Mucosa of stomach (tissue), 1 donor: ENCODE measurements at regions not wholly inside any gene's neighbourhood (a gene's known extent, or its start where the extent isn't known, plus 50 kb on each side); places are given as distances from the start of the nearest gene placed in this dataset.

Experiments
- H3K27me3 ChIP-seq: one replicate; pipeline ENCODE4 v1.7.0; 2013; ENCODE audit warnings: mild to moderate bottlenecking, low read length; ENCODE audit not compliant: control insufficient read depth, insufficient read depth
- H3K36me3 ChIP-seq: one replicate; pipeline ENCODE4 v1.7.0; 2013; ENCODE audit warnings: low read length; ENCODE audit not compliant: control insufficient read depth, insufficient read depth
- H3K4me1 ChIP-seq: one replicate; pipeline ENCODE4 v1.7.0; 2013; ENCODE audit warnings: mild to moderate bottlenecking, low read length; ENCODE audit not compliant: control insufficient read depth, insufficient read depth
- H3K4me3 ChIP-seq: one replicate; pipeline ENCODE4 v1.7.0; 2013; ENCODE audit warnings: low read length
- H3K9ac ChIP-seq: one replicate; pipeline ENCODE4 v1.7.0; 2013; ENCODE audit warnings: mild to moderate bottlenecking, low read length, moderate library complexity
- H3K9me3 ChIP-seq: one replicate; pipeline ENCODE4 v1.7.0; 2013; ENCODE audit warnings: mild to moderate bottlenecking, low read length, moderate library complexity; ENCODE audit not compliant: control insufficient read depth
- donor health status: Pancreatic carcinoma.

DNA sequence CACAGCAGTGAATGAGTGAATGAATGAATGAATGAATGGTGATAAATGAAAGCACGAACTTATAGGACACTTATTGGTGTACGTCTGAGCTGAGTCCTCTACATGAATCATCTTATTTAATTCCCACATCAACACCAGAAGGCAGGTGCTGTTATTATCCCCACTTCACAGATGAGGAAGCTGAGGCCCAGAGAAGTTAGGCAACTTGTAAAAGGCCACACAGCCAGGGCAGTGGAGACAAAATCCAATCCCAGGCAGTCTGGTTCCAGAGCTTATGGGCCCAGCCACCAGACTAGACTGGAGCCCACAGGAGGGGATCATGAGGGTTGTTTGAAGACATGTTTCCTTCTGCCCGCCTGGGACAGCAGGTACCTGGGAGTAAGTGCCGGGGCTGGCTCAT, 364.0 kb downstream of the MN1 start:
- no peaks in the 10 kb centered on the region for H3K36me3 ChIP-seq
- H3K4me3 ChIP-seq: no peak overlapping the region
- H3K27me3 ChIP-seq: no peaks in the 10 kb centered on the region
- no peak overlapping the region for H3K9ac ChIP-seq
- no peaks in the 10 kb centered on the region for H3K4me1 ChIP-seq
- H3K9me3 ChIP-seq: no peaks in the 10 kb centered on the region

DNA sequence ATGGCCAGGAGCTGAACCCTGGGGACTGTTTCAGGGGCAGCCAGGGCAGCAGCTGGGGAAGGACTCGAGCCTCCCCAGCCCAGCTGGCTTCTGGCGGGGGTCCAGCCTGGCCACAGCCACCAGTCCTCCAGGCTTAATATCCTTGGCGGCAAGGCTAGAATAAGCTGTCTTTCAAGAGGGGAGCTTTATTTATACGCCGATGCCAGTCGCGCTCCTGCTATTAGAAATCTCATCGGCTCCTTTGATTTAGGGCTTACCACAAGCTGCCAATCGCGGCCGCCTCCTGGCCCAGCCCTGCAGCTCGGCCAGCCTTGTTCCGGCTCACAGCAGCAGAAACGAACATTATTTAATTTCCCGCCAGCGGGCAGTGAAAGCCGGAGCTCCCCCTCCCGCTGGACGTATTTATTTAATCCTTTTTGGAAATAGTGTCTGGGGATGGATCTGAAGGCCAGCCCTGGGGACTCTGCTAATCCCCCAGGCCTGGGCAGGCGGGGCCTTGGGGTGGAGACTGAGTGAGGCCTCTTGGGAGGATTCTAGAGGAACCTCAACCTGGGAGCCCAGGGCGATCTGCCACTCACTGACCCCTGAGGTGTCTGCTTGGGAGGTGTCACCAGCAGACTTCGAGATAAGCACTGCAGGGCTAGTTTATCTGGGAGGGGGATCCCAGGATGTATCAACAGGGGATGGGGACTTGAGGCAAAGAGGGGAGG, 363.1 kb downstream of the MN1 start:
- H3K36me3 ChIP-seq: no peaks in the 10 kb centered on the region
- H3K9me3 ChIP-seq: no peaks in the 10 kb centered on the region
- H3K4me3 ChIP-seq: no peak overlapping the region
- no peak overlapping the region for H3K9ac ChIP-seq
- no peaks in the 10 kb centered on the region for H3K27me3 ChIP-seq
- no peaks in the 10 kb centered on the region for H3K4me1 ChIP-seq

DNA sequence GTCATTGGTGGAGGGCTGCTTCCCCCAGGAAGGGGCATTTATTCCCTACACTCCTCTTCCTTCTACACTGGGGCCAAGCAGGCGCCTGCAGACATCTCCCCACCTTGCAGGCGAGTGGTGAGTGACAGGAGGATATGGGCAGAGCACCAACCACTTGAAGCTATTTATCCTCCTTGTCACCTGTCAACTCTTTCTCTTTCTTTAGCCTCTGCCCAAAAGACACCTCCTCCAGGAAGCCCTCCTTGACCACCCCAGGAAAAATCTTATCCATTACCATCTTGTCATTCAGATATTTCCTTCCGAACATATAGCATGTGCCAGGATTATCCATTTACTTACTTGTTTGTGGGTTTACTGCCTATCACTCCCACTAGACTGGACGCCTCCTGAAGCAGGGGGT, 362.4 kb downstream of the MN1 start:
- Histone ChIP-seq H3K36me3 (no peaks in the 10 kb centered on the region), H3K9ac (no peak overlapping the region), H3K4me3 (no peak overlapping the region), H3K4me1 (no peaks in the 10 kb centered on the region), H3K9me3 (no peaks in the 10 kb centered on the region), H3K27me3 (no peaks in the 10 kb centered on the region)

DNA sequence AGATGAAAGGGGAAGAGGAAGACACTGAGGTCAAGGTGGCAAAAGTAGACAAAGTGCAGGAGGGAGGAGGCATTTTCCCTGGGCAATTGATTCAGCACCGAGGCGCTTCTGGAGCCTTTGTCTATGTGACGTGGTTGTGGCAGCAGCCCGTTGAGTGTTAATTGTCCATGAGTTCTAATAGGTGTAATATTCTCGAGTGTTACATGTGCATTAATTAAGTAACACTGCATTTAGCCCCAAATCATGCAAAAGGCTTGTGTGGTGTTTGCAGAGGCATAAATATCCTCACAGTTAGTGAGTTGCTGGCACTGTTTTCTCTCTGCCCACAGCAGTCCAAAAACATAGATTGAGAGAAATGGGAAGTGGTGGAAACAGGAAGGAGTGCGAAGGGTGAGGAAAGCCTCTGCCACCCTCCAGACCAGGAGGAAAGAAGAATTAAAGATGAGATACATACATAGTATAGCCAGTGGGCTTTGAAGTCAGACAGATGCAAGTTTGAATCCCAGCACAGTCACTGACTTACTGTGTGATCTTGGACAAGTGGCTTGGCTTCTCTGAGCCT, 361.2 kb downstream of the MN1 start:
- Histone ChIP-seq H3K9ac (no peak overlapping the region), H3K9me3 (no peaks in the 10 kb centered on the region), H3K36me3 (no peaks in the 10 kb centered on the region), H3K4me3 (no peak overlapping the region), H3K4me1 (no peaks in the 10 kb centered on the region), H3K27me3 (no peaks in the 10 kb centered on the region)

DNA sequence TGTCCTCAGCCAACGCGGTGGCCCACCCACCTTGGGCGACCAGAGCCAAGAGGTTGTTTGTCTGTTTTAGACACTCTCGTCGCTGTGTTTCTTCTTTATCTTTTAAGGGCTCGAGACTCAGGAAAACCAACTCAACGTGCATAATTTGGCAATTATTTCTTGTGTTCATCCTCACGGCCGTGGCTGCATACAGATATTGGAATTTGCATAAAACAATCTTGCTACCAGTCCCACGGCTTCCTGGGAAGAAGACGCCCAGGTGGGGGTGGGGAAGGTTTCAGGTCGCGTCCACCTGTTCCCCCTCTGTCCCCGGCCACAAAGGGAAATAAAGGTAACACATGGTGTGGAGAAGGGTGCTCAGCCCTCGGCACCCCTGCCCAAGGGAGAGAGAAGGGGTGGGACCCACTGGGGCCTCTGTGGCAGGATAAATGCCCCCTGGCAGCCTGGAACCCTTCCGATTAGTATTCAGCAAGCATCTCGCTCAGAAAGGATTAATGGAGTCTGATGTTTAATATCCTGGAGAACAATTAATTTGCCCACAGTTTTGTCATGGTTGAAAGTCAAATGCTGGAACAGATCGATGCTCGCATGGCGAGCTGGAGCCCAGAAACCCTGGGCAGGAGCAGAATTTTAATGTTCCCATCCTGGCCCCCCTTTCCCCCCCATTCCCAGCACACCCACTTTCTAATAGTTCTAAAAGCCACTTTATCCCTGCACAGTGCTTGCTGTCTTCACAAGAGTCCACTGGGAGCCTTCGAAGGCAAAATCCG, 359.7 kb downstream of the MN1 start:
- Histone ChIP-seq H3K4me3 (no peak overlapping the region), H3K9me3 (no peaks in the 10 kb centered on the region), H3K9ac (no peak overlapping the region), H3K4me1 (no peaks in the 10 kb centered on the region), H3K36me3 (no peaks in the 10 kb centered on the region), H3K27me3 (no peaks in the 10 kb centered on the region)

DNA sequence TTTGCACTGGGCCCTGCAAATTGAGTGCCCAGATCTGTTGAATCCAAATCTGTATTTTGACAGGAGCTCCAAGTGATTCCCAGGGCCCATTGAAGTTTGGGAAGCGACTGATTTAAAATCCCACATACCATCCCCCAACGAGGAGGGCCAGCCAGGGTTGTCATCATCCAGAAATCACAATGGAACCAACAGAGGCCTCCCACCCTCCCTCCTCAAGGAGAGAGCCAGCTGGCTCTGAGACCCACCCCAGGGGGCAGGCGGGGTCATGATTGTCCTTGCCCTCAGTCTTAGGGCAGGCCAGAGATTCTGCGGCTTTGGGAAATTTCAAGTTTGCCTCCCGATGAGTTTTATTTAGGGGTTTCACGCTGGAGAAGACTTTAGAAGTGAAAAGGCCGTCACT, 358.2 kb downstream of the MN1 start:
- H3K27me3 ChIP-seq: no peaks in the 10 kb centered on the region
- no peaks in the 10 kb centered on the region for H3K36me3 ChIP-seq
- no peaks in the 10 kb centered on the region for H3K9me3 ChIP-seq
- H3K4me1 ChIP-seq: no peaks in the 10 kb centered on the region
- H3K9ac ChIP-seq: no peak overlapping the region
- no peak overlapping the region for H3K4me3 ChIP-seq

DNA sequence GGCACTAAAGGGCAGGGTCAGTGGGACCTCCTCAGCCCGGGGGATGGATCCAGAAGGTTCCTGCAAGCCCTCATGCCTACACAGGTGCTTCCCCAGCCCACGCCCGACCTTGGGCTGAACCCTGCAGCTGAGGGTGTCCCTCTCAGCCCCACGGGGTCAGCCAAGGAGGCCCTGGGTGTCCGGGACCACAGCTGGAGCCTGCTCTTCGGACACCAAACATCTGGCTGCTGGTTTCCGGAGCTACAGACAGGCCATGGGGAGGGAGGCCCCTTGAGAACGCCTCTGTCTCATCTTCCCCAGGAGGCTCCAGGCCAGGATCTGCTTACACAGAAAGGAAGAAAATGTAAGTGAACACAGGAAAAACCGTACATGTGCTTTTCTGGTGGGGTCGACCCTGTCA, 355.7 kb downstream of the MN1 start:
- H3K9ac ChIP-seq: no peak overlapping the region
- no peaks in the 10 kb centered on the region for H3K4me1 ChIP-seq
- no peaks in the 10 kb centered on the region for H3K36me3 ChIP-seq
- H3K4me3 ChIP-seq: no peak overlapping the region
- no peaks in the 10 kb centered on the region for H3K9me3 ChIP-seq
- H3K27me3 ChIP-seq: no peaks in the 10 kb centered on the region

DNA sequence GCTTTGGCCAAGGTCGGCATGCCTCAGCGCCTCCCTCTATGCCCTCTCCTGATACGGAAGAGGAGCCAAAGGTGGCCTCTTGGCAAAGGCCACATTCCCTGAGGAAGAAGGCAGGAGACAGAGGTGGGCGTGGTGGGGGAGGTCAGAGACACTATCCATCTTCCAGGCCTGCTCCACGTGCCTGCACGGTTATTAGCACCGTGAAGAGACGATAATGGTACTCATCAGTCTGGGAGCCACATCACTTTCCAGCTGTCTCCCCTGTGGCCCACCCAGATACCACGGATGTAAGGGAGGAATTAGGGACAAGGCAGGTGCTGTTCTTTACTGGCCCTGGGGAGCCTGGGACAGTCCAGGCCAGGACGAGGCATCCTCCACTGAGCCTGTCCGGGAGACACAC, 354.3 kb downstream of the MN1 start:
- Histone ChIP-seq H3K9me3 (no peaks in the 10 kb centered on the region), H3K9ac (no peak overlapping the region), H3K27me3 (no peaks in the 10 kb centered on the region), H3K4me3 (no peak overlapping the region), H3K4me1 (no peaks in the 10 kb centered on the region), H3K36me3 (no peaks in the 10 kb centered on the region)

DNA sequence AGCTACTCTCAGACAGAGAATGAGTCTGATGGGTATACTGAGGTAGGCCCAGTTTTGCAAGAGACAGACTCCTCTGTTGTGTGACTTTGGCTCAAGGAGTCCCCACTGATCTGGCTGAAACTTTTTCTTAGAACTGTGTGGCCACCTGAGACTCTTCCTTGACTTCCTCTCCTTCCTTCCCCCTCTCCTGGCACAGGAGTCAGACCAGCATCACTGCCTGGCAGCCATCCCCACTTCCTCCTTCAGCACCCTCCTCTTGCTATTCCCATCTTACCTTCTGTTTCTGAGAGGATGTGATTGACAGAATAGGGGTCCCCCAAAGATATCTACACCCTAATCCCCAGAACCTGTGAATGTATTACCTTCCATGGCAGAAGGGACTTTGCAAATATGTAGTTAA, 351.1 kb downstream of the MN1 start:
- H3K9ac ChIP-seq: no peak overlapping the region
- H3K9me3 ChIP-seq: no peaks in the 10 kb centered on the region
- no peaks in the 10 kb centered on the region for H3K4me1 ChIP-seq
- no peak overlapping the region for H3K4me3 ChIP-seq
- no peaks in the 10 kb centered on the region for H3K27me3 ChIP-seq
- H3K36me3 ChIP-seq: no peaks in the 10 kb centered on the region

DNA sequence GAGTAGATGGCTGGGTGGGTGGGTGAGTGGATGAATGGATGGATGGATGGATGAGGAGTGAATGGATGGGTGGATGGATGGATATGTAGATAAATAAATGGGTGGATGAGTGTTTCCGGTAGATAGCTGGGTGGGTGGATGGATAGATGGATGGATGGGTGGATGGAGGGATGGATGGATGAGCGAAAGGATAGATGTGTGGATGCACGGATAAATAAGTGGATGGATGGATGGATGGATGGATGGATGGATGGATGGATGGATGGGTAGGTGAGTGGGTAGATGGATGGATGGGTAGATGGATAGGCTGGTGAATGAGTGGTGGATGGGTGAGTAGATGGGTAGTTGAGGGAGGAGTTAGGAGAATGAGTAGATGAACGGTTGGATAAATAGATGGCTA, 349.3 kb downstream of the MN1 start:
- Histone ChIP-seq H3K9me3 (no peaks in the 10 kb centered on the region), H3K27me3 (no peaks in the 10 kb centered on the region), H3K9ac (no peak overlapping the region), H3K36me3 (no peaks in the 10 kb centered on the region), H3K4me3 (no peak overlapping the region), H3K4me1 (no peaks in the 10 kb centered on the region)

DNA sequence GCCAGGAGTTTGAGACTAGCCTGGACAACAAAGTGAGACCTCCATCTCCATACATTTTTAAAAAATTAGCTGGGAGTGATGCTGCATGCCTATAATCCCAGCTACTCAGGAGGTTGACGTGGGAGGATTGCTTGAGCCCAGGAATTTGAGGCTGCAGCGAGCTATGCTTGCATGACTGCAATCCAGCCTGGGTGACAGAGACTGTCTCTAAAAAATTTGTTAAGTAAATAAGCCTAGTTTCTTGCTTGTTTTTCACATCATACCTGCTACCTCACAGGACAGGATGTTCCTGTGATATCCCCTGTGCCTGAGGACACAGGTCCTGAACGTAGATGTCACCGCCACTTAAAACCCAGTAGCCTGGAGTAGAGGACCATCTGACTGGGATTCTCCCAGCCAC, 348.6 kb downstream of the MN1 start:
- Histone ChIP-seq H3K4me3 (no peak overlapping the region), H3K4me1 (no peaks in the 10 kb centered on the region), H3K9ac (no peak overlapping the region), H3K27me3 (no peaks in the 10 kb centered on the region), H3K36me3 (no peaks in the 10 kb centered on the region), H3K9me3 (no peaks in the 10 kb centered on the region)

DNA sequence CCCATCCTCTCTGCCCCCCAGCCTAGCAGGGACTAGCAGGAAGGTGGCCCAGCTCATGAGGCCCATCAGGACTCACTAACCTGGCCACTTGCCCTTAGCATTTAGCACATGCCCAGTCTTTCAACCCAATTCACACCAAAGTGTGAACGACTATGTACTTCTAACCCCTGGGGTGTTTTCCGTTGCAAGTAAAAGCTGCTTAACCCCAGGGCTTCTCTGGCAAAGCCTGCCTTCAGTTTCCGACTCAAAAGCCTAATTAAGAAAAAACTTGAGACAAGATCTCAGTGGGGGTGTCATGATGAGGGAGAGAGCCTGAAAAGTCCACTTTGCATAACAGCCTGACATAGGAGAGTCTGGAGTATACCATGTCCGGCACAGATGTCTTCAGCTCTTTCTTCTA, 347.8 kb downstream of the MN1 start:
- no peaks in the 10 kb centered on the region for H3K27me3 ChIP-seq
- no peaks in the 10 kb centered on the region for H3K9me3 ChIP-seq
- H3K9ac ChIP-seq: no peak overlapping the region
- no peaks in the 10 kb centered on the region for H3K4me1 ChIP-seq
- H3K36me3 ChIP-seq: no peaks in the 10 kb centered on the region
- H3K4me3 ChIP-seq: no peak overlapping the region
